RWPE2 (cell line): ENCODE measurements at regions not wholly inside any gene's neighbourhood (a gene's known extent, or its start where the extent isn't known, plus 50 kb on each side); places are given as distances from the start of the nearest gene placed in this dataset.

ENCODE experiments used
- ATAC-seq: fragments of 200-7000 bp; cut with Tn5 transposase; 3 replicates; pipeline ENCODE4 v1.9.1; 2021; ENCODE audit warnings: low read depth
- DNase-seq: peaks from one replicate; pipeline ENCODE4 v3.0.0-alpha.2; 2020; ENCODE audit warnings: low spot score
- H3K27ac ChIP-seq: fragments of 450-650 bp; 2 replicates; pipeline ENCODE4 v1.5.1; 2017; ENCODE audit warnings: mild to moderate bottlenecking; ENCODE audit not compliant: poor library complexity, severe bottlenecking
- H3K27me3 ChIP-seq: fragments of 250-450 bp; sonication (Bioruptor Pico); 2 replicates; pipeline ENCODE4 v1.5.1; 2021; ENCODE audit warnings: mild to moderate bottlenecking, moderate library complexity; ENCODE audit not compliant: insufficient read depth, poor library complexity, severe bottlenecking
- H3K36me3 ChIP-seq: fragments of 250-450 bp; sonication (Bioruptor Pico); 2 replicates; pipeline ENCODE4 v1.5.1; 2020; ENCODE audit warnings: low read depth, mild to moderate bottlenecking, moderate library complexity
- H3K4me1 ChIP-seq: fragments of 250-450 bp; sonication (Bioruptor Pico); 2 replicates; pipeline ENCODE4 v1.5.1; 2021; ENCODE audit warnings: mild to moderate bottlenecking, moderate library complexity; ENCODE audit not compliant: insufficient read depth, poor library complexity, severe bottlenecking
- H3K4me3 ChIP-seq: fragments of 250-450 bp; sonication (Bioruptor Pico); 2 replicates; pipeline ENCODE4 v1.5.1; 2021; ENCODE audit warnings: mild to moderate bottlenecking, moderate library complexity; ENCODE audit not compliant: severe bottlenecking
- H3K9me3 ChIP-seq: fragments of 250-450 bp; sonication (Bioruptor Pico); 2 replicates; pipeline ENCODE4 v1.5.1; 2021; ENCODE audit warnings: mild to moderate bottlenecking, moderate library complexity; ENCODE audit not compliant: severe bottlenecking
- TF ChIP-seq, protein P1 (sequence below): fragments of 450-650 bp; IDR thresholded peaks from one replicate; pipeline ENCODE4 v1.5.1; 2017; ENCODE audit warnings: mild to moderate bottlenecking, moderate library complexity; ENCODE audit not compliant: poor library complexity, severe bottlenecking

DNA sequence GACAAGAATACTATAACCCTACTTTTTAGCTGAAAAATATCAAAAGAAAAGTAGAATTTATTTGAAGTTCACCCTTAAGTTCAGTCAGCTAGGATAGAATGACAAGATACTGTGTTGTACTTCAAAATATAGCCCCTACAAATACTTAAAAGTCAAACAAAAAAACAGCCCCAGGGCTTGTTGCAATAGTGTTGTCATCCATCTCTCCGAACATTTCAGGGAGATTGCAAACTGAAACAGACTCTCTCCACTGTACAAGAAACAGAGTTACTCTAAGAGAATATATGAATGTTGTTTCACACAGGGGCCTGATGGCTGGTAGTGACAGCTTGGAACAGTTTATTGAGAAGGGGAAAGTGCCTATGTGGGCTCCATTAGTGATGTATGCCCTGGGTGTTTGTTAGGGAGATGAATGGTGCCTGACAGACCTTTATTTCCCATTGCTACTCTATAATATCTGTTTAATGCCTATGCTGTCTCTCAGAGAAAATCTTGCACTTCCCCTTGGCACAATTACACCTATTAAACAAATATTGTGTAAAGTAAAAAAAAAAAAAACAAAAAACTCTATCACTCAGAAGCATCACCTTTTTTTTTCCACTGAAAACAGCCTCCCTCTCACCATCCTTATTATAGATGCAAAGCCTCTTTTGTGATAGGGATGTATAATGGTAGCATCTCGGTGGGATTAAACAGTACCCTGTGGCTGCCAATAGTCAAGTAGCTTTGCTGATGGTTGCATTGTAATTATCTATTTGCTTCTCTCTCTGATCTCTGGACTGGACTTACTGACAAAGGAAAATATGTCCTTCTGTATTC is 506.3 kb upstream of the LUZP2 start:
- no peak overlapping the region for H3K27ac ChIP-seq
- no peak overlapping the region for H3K4me3 ChIP-seq
- no peak for ATAC-seq
- no peaks in the 10 kb centered on the region for H3K9me3 ChIP-seq
- H3K36me3 ChIP-seq = no peaks in the 10 kb centered on the region
- peaks cover 2% of the 10 kb centered on the region for H3K4me1 ChIP-seq
- no peaks in the 10 kb centered on the region for H3K27me3 ChIP-seq
- TF ChIP-seq, protein P1, sequence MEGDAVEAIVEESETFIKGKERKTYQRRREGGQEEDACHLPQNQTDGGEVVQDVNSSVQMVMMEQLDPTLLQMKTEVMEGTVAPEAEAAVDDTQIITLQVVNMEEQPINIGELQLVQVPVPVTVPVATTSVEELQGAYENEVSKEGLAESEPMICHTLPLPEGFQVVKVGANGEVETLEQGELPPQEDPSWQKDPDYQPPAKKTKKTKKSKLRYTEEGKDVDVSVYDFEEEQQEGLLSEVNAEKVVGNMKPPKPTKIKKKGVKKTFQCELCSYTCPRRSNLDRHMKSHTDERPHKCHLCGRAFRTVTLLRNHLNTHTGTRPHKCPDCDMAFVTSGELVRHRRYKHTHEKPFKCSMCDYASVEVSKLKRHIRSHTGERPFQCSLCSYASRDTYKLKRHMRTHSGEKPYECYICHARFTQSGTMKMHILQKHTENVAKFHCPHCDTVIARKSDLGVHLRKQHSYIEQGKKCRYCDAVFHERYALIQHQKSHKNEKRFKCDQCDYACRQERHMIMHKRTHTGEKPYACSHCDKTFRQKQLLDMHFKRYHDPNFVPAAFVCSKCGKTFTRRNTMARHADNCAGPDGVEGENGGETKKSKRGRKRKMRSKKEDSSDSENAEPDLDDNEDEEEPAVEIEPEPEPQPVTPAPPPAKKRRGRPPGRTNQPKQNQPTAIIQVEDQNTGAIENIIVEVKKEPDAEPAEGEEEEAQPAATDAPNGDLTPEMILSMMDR = no peak
- no peak for DNase-seq

DNA sequence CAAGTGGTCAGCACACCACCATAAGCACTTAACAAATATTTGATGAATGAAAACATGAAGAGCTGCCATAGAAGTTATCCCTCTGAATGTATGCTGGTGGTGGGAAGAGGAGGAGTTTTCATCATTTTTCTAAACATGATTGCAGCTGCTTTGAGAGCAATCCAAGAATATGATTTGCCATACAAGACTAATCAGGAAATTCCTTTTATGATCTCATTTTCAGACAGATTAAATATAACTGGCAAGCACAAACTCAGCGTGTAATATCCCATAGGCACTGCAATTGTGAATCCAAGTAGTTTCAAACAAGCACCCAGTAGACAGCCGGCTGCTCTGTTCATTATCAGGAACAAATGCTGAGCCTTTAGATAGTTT is 505.7 kb upstream of the LUZP2 start:
- no peak overlapping the region for H3K4me3 ChIP-seq
- H3K9me3 ChIP-seq = no peaks in the 10 kb centered on the region
- H3K4me1 ChIP-seq = peaks cover 7% of the 10 kb centered on the region
- no peak for DNase-seq
- ATAC-seq = no peak
- H3K36me3 ChIP-seq = no peaks in the 10 kb centered on the region
- no peak overlapping the region for H3K27ac ChIP-seq
- no peaks in the 10 kb centered on the region for H3K27me3 ChIP-seq
- TF ChIP-seq, protein P1 = no peak

DNA sequence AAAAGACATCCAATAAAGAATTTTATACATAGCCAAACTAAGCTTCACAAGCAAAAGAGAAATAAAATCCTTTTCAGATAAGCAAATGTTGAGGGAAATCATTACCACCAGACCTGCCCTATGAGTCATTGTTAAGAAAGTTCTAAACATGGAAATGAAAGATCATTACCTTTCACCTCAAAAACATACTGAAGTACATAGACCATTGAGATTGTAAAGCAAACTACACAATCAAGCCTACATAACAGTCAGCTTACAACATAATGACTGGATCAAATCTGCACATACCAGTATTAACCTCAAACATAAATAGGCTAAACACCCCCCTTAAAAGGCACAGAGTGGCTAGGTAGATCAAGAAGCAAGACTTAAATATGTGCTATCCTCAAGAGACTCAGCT is 501.0 kb upstream of the LUZP2 start:
- H3K36me3 ChIP-seq = no peaks in the 10 kb centered on the region
- ATAC-seq (no peak), DNase-seq (no peak)
- peaks cover 2% of the 10 kb centered on the region for H3K9me3 ChIP-seq
- H3K4me1 ChIP-seq = peaks cover 6% of the 10 kb centered on the region
- H3K27ac ChIP-seq = no peak overlapping the region
- H3K4me3 ChIP-seq = no peak overlapping the region
- no peaks in the 10 kb centered on the region for H3K27me3 ChIP-seq
- TF ChIP-seq, protein P1 = no peak

DNA sequence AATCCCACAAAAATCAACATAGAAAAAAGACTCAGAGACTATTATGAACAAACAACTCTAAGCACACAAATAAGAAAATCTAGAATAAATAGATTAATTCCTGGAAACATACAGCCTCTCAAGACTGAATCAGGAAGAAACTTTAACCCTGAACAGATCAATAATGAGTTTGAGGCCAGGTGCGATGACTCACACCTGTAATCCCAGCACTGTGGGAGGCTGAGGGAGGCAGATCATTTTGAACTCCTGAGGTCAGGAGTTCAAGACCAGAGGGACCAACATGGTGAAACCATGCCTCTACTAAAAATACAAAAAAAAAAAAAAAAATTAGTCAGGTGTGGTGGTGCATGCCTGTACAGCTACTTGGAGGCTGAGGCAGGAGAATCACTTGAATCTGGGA is 499.5 kb upstream of the LUZP2 start:
- TF ChIP-seq, protein P1 = no peak
- H3K27me3 ChIP-seq = no peaks in the 10 kb centered on the region

DNA sequence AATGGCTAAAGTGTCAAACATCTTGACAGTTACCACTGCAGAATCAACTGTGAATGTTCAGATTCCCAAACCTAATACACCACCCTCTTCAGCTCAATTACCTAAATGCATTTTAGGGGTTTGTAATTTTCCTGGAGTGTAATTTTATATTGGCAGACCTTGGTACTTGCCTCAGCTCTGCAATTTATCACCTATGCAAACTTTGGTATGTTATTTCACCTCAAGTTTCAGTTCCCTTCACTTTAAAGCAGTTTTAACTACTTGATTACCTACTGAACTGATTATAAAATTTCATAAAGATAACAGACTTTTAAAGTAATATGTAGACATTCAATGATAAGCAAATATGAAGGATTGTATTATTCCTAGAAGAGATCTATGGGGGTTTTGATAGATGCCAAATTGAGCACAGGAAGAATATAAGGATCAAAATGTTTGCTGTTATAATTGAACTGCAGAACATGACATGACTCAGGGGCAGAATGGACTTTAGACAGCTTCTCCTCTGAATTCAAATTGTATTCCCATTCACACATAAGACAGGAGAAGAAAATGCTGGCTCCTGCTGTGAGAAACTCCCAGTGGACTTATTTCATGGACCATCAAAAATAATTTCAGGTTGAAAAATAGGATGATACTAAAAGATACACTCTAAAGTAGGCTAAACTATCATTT is 491.5 kb upstream of the LUZP2 start:
- DNase-seq = no peak
- Histone ChIP-seq H3K27ac (no peak overlapping the region), H3K4me1 (no peaks in the 10 kb centered on the region), H3K9me3 (no peaks in the 10 kb centered on the region), H3K27me3 (no peaks in the 10 kb centered on the region), H3K4me3 (no peak overlapping the region), H3K36me3 (no peaks in the 10 kb centered on the region)
- no peak for ATAC-seq
- TF ChIP-seq, protein P1 = no peak

More for the DNA sequence above, 499.5 kb upstream of the LUZP2 start:
- H3K9me3 ChIP-seq = peaks cover 2% of the 10 kb centered on the region
- peaks cover 5% of the 10 kb centered on the region for H3K4me1 ChIP-seq
- DNase-seq (no peak), ATAC-seq (no peak)
- H3K4me3 ChIP-seq = no peak overlapping the region
- no peak overlapping the region for H3K27ac ChIP-seq
- H3K36me3 ChIP-seq = no peaks in the 10 kb centered on the region
